NOMO-1 treated with dmso at 0.1 percent for 144 hours (cell line): ENCODE measurements at regions not wholly inside any gene's neighbourhood (a gene's known extent, or its start where the extent isn't known, plus 50 kb on each side); places are given as distances from the start of the nearest gene placed in this dataset.
"Not testable (repeated sequence)": the region's sequence is repeated elsewhere in the genome, so short reads cannot be mapped to it uniquely, and the experiment has no call there.

Experiments used
- DNase-seq: peaks from one replicate; lab custom pipeline; 2025; ENCODE audit not compliant: unreplicated experiment; lab: John Stamatoyannopoulos, UW

DNA sequence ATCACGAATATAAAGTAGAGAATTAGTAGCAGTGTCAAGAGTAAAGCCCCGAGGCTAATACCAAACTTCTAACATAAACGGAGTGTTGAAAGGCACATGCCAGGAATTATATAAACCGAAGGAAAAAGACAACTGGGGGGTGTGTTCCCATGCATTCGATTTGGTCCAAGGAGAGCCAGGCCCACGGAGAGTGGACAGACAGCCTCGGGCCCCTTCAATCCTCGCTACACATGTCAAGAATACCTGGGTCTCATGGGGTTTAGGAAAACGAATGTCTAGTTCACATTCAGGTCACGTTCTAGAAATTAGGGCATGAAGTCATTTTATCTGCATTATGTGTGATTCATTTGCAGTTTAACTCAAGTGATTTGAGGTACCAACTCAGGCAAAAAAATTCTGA lies 343.7 kb downstream of the BCL2L11 start:
- not testable (repeated sequence) for DNase-seq

DNA sequence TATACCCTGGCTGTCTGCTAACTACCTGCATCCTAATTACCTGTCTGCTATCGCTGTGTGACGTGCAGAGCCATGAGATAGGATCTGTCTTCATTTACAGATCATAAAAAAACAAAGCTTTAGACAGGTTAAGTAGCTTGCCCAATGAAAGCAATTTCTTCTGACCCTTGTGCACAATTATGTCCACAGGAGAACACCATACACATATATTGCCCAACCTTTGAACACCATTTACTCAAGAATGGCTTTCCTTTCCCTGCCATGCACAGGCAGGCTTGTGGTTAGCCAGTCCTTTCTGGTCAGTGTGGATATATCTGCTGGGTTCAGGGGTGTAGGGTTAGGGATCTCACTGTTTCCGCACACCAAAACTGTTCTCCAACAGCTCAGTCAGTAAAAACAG lies 344.8 kb downstream of the BCL2L11 start:
- not testable (repeated sequence) for DNase-seq

DNA sequence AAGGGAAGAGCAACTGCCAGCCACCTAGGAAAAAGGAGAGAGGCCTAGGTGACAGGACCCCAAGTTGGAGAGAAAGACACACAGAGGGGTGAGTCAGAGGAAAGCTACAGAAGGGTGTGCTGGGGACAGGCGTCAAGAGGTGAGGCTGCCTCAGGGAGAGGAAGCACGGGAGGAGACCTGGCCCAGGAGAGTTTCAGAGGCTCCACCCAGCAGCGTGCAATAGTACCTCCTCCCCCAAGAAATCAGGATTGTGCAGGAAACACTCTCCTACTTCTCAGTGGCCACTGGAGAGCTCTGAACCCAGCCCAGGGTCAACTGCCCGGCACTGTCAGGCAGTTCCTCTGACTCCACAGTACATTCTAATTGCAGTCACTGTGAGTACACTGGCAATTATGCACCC lies 346.0 kb downstream of the BCL2L11 start:
- not testable (repeated sequence) for DNase-seq

DNA sequence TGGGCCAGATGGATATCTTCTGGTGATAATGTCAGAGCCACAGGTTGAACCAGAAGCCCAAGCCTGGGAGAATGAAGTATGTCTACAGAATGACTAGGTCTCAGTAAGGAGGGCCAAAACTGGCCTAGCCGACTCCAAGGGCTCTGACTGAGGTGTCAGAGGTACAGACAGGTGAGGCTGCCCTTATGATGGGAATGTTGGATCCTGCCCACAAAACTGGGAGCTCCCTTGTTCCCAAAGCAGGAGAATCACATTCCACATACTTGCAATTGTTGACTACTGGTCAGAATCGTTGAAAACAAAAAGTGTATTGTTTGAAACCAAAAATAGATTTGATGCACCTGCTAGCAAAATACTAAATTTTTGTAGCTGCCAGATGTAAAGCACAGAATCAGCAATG lies 350.2 kb downstream of the BCL2L11 start:
- not testable (repeated sequence) for DNase-seq

DNA sequence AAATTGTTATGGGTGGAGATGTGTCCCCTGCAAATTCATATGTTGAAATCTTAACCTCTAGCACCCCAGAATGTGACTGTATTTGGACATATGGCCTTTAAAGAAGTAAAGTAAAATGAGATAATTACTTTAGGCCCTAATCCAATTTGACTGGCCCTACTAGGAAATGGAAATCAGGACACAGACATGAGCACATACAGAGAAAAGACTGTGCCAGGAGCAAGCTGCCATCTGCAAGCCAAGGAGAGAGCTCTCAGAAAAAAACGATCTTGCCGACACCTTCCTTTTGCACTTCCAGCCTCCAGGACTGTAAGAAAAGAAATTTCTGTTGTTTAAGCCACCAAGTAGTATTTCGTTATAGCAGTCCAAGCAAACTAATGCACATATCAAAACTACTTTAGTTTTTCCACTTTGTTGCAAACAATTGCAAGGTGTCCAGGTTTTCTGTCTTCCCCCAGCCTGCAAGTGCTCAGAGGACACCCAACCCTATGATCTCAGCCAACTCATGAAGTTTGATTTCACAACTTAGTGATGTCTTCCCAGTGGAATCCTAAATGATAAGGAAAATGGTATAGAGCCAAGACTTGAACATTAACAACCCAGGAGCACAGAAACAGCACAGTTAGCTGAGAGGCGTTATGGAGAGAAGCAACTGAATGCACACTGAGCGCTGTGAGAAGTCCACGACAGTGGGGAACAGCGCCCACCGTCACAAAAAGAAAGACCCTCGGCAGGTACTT lies 351.2 kb downstream of the BCL2L11 start:
- DNase-seq: not testable (repeated sequence)

DNA sequence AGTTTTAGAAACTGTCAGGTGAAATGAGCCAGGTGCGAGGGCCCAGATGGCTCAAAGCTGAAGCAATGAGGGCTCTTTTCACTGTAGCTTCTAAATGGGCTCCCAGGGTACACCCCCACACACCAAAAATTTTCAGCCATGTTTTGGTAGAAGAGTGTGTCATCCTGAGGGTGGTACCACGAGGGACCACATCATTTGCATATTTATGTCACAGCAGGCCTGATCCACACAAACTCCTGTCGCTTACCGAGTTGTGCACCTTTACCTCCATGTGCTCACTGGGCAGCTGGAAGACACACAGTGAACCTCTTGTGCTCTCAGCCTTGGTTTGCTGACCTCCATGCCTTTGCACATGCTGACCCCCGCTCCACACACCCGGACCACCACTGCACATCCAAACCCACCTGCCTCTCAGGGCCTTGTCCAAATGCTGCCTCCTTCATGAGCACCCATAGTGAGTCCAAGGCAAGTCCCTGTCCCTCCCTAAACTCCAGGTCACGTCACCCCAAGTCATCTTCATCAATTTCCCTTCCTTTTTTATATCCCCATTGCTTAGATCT lies 352.2 kb downstream of the BCL2L11 start:
- DNase-seq: not testable (repeated sequence)

DNA sequence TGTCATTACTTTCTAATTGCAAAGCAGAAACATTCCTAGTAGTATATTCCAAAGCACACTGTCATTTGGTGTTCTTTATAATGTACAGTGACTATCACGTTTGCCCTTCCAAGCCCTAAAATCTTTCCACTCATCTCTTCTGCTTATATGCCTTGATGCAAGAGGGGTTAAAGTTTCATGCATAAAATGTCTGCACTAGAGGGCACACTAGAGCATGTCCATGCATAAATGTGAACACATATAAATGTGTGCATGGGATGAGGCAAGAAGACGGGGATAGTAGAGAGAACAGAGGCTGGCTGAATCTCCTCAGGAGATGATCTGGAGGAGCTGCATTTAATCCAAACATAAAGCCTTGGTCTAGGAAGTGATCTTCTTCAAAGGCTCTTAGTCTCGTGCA lies 352.8 kb downstream of the BCL2L11 start:
- DNase-seq: not testable (repeated sequence)

DNA sequence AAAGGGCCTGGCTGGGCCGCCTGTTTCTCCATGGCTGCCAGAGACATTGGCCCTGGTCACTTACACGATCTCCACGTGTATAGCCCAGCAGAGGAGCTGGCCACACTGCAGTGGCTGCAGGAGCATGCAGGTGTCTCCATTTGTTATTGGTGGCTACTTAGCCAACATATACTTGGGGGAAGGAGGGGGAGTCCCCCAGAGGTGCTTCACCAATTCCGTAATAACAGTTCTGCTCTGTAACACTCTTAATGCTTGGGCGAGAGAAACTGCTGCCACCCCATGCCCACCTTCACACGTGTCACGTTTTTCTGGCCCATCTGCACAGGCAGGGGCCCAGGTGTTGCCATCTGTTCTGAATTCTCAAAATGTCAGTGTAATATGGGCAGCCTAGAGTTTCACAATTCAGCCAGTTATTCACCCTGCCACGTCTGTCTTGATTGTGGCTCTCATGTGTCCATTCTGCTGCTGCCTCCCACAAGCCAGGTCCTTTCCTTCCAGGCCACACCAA lies 353.5 kb downstream of the BCL2L11 start:
- not testable (repeated sequence) for DNase-seq

DNA sequence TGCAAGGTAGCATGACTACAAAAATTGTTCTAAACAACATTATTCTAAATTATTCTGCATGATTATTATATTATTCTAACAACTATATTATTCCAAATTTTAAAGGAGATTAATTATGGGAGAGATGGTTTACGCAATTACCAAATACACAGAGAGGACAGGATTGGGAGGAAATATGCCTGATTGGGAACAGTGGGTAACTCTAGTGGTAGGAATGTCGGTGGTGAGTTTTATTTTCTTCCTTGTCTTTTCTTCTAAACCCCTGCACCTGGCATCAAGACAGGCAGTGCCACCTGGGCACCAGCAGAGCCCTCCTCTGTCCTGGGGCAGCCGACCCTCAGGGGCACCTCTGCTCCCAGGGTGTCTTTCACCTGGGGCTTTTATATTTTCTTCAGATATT lies 357.6 kb downstream of the BCL2L11 start:
- not testable (repeated sequence) for DNase-seq

DNA sequence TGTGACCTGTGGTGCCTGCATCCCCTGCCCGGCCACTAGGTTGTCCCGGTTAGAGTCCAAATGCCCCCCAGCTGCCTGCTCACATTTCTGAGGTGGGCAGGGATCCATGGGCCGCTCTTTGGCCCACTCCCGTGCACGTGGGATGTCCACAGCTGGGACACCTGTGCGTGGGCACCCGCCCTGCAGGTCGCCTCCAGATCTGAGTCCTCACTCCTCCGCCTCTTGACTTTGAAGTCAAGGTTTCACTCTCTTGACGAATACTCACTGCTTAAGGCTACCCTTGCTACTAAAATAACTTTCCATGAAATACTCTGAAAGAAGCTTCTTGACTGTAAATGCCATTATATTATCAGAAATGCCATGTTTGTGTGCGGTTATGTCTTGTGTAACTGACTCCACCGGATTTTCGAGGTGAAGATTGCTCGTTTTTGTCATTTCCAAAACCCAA lies 358.2 kb downstream of the BCL2L11 start:
- DNase-seq: not testable (repeated sequence)

DNA sequence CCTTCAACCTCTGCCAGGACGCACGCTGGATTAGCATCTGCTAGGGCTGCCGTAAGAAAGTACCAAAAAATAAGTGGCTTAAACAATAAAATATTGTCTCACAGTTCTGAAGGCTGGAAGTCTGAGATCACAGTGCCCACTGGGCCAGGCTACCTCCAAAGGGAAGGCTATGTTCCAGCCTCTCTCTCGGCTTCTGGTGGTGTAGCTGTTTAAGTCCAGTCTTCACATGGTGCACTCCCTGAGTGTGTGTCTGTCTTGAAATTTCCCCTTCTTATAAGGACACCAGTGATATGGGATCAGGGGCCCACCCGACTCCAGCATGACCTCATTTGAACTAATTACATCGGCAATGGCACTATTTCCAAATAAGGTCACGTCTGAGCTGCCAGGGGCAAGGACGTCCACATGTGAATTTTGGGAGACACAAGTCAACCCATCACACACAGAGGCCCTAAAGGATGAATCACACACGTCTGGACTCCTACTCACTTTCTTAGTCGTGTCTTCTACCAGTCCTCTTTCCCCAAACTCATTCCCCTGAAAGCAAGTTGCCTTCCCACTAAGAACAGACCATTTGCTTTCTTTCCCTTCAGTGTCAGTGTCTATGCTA lies 359.4 kb downstream of the BCL2L11 start:
- DNase-seq: not testable (repeated sequence)

DNA sequence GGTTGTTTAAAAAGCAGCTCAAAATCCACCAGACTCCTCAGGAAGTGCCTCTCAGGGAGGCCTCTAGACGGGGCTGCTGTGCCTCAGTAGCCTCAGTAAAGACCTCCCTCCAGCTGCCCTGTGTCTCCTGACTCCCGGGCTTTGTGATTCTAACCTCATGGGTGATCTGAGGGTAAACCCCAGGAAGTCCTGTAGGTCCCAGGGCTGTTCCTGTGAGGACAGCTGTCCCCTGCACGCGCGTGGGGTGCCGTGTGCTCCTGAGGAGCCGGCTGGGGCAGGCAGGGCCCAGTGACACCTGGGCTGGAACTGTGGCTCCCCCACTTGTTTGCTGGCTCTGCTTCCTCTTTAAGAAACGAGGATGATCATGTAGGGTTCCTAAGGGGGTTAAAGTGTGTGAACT lies 359.9 kb downstream of the BCL2L11 start:
- DNase-seq: not testable (repeated sequence)

DNA sequence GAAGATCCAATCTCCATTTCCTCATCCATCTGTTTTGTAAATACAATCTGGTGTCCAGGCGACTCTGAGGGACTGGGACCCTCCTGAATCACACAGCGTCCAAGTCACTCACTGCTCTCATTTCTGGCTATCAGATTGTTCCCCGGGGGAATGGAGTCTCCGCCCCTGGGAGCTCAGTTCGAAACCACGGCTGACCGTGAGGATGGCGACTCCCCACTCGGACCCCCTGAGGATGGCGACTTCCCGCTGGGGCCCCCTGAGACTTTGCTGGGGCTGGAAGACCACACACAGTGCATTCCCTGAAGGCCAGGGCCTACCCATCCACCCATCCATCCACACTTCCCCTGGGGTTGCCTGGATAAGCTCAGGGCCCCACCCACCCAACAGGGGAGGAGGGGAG lies 360.5 kb downstream of the BCL2L11 start:
- not testable (repeated sequence) for DNase-seq

DNA sequence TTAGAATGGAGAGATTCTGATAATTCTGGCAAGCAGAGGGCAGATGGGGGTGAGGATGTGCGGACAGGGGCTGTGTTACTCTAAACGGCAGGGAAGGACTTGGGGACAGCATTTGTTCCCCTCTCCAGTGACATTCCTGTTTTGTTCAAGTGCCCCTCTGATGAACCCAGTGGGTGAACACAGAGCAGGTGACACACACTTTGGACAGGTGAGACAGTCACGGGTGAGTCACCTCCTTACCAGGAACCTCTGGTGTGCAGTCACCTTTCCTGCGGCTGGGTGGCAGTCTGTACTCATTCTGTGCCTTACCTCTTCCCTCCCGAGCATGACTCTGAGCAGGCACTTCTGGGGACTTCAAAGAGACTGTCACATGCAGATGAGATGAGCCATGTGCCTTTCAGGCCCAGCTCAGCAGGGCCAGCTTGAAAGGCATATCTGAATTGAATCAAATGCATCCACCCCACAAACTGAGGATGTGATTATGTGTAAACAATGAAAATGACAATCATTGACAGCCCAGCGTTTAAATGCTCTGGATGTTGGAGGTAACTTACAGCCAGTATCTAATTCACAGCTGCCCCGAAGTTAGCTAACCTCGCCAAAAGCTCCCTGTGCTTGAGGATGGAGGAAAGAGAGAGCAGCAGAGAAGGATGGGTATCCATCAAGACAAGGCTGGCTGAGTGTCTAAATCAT lies 362.4 kb downstream of the BCL2L11 start:
- DNase-seq: not testable (repeated sequence)

DNA sequence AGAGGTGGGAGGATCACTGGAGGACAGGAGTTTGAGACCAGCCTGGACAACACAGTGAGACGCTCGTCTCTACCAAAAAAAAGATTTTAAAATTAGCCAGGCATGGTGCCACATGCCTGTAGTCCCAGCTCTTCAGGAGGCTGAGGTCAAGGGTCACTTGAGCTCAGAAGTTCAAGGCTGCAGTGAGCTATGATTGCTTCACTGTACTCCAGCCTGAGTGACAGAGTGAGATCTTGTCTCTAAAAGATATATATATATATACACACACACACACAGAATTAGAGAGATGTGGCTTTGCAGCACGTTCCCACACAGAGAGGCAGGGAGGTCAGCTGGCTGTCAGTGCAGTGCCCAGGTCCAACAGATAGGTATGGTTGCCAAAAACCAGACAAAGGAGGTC lies 363.4 kb downstream of the BCL2L11 start:
- not testable (repeated sequence) for DNase-seq

DNA sequence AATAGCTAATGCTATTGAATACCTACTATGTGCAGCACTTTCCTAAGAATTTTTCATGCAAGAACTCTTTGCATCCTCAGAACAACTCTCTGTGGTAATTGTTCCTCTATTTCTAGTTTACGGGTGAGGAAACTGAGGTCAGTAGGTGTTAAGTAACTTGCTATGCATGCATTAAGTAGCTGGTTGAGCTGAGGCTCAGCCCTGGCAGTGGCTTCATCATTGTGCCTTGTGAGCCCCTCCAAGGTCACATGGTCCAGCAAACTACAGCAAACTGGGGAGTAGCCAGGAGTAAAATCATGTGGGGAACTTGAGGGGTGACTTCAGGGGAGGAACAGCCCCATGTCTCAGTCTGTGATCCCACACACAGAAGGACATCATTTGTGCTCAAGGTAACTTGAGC lies 365.2 kb downstream of the BCL2L11 start:
- DNase-seq: not testable (repeated sequence)

DNA sequence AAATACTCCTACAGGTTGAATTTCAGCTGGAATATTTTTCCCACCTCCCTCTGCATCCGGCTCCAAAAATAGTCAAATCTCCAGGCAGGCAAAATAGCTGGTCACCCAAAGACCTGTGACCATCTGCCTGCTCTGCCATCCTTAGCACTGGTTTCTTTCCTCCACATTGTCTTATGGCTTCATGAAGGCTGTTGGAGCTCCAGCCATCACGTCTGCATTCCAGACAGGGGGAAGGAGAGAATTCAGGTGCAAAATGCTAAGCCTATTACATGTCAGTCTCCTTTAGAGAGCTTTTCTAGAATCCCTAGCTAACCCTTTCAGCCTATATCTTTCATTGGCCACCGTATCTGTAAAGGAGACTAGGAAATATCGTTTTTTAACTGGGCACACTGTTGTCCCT lies 367.7 kb downstream of the BCL2L11 start:
- not testable (repeated sequence) for DNase-seq

DNA sequence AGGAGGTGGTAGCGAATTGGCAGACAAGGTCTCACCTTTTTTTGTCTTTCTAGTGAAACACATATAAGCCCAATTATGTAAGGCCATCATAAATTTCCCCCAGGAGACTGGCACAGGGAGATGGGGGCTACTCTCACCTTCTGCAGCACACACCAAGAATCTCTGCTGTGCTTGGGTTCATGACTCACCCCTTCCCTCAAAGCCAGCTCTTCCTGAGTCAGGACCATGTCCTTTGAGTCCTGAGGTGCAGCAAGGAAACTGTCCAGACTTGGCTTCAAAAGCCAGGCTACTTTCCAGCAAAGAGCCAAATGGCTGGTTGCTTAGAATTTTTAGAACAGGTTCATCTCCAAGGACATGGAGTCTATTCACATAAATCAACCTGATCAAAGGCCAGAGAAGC lies 368.7 kb downstream of the BCL2L11 start:
- not testable (repeated sequence) for DNase-seq

DNA sequence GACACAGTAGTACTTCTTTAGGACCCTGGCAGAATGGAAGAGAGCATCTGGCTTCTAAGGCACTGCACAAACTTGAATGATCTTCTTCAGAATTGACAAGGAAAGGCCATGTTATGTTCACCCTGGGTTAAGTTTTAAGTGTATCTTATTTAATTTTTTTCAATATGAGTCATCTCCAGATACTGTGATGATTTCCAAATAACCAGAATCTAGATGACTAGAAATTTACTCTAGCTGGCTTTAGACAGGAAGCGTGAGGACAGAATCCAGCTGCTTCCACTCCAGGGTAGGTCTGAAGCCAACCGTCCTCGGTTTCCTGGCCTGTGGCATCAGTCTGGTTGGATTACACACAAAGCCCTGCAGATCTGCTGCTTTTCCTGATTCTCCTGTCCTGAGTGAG lies 370.5 kb downstream of the BCL2L11 start:
- not testable (repeated sequence) for DNase-seq

DNA sequence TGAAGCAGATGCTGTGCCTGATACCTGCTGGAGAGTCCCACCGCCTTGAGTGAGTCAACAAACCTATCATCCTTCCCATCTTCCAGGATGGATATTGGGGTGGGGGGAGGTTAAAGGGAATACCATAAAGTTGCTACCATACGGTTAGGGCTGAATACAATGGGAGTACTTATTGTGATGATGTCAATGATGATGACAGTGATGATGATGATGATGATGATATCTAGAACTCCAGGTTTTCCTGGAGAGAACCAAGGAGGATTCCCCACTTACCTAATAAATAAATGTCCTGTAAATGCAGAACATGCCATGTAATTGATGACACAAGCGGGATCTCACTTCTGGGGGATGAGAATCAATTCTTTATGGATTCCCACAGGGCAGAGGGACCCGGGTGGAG lies 370.9 kb downstream of the BCL2L11 start:
- DNase-seq: not testable (repeated sequence)

DNA sequence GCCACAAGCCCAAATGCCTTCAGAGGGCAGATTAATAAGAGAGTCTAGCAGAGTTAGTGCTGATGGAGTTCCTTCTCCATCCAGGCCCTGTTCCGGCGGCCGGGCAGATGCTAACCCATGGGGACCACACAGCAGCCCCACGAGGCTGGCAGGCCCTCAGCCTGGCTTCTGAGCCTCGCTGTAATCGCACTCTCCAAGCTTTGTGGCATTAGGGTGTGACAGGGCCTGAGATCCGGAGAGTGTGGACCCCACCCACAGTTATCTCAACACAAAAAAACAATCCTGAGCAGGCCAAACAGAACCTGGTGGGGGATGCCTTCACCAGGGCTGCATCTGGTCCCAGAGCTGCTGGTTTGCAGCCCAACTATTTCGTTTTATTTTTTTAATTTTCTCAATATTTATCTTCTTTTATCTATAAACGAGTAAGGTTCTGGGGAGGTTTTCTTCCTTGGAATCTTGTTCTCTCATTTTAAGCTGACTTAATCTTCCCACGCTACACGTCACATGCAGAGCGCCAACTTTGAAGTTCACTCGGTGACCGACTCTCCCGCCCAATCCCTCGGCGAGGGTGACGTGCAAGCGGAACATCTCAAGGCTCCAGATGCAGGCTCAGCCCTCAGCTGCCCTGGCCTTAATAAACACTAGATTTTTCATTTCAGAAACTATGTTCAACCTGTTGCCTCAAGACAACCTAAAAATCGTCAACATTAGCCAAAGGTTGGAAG lies 372.4 kb downstream of the BCL2L11 start:
- DNase-seq: not testable (repeated sequence)
